Chondrocyte (in vitro differentiated cells): ENCODE measurements at regions not wholly inside any gene's neighbourhood (a gene's known extent, or its start where the extent isn't known, plus 50 kb on each side); places are given as distances from the start of the nearest gene placed in this dataset.
A peak's percentile ranks its signal among the peaks of the same experiment; 100 is the strongest.
"Not testable (repeated sequence)": the region's sequence is repeated elsewhere in the genome, so short reads cannot be mapped to it uniquely, and the experiment has no call there.

Source experiments
- DNase-seq: peaks from one replicate; pipeline ENCODE4 v3.0.0; 2021; ENCODE audit warnings: mixed read lengths, low spot score
- H3K27ac Mint-ChIP-seq: one replicate; pipeline ENCODE4 v1.8.0; 2021; ENCODE audit warnings: mild to moderate bottlenecking, moderate library complexity, mixed read lengths; ENCODE audit not compliant: unreplicated experiment
- H3K27me3 Mint-ChIP-seq: 2 replicates; pipeline ENCODE4 v1.8.0; 2021; ENCODE audit warnings: low read depth, mixed read lengths
- H3K36me3 Mint-ChIP-seq: 2 replicates; pipeline ENCODE4 v1.8.0; 2021; ENCODE audit warnings: low read depth, mixed read lengths
- H3K4me1 Mint-ChIP-seq: 2 replicates; pipeline ENCODE4 v1.8.0; 2021; ENCODE audit warnings: low read depth, mild to moderate bottlenecking, mixed read lengths
- H3K4me3 Mint-ChIP-seq: one replicate; pipeline ENCODE4 v1.8.0; 2021; ENCODE audit warnings: mild to moderate bottlenecking, moderate library complexity, mixed read lengths; ENCODE audit not compliant: unreplicated experiment
- H3K9me3 Mint-ChIP-seq: 2 replicates; pipeline ENCODE4 v1.8.0; 2021; ENCODE audit warnings: low read depth, mixed read lengths
- CTCF ChIP-seq: fragments of 200-600 bp; sonication (generic); IDR thresholded peaks from 2 replicates; pipeline ENCODE4 v1.5.0; 2021; ENCODE audit warnings: antibody characterized with exemption, mild to moderate bottlenecking, moderate library complexity

GRCh38 chr6:139701695-139702094 is 327.2 kb upstream of the CITED2 start:
- H3K27ac Mint-ChIP-seq = no peak overlapping the region
- H3K36me3 Mint-ChIP-seq = no peaks in the 10 kb centered on the region
- no peak overlapping the region for H3K4me3 Mint-ChIP-seq
- no peaks in the 10 kb centered on the region for H3K27me3 Mint-ChIP-seq
- DNase-seq = no peak
- no peak for TF ChIP-seq CTCF
- peaks cover 2% of the 10 kb centered on the region for H3K9me3 Mint-ChIP-seq
- H3K4me1 Mint-ChIP-seq = peaks cover 9% of the 10 kb centered on the region

- H3K4me1 Mint-ChIP-seq = peaks cover 9% of the 10 kb centered on the region
- peaks cover 2% of the 10 kb centered on the region for H3K9me3 Mint-ChIP-seq
- H3K27ac Mint-ChIP-seq = no peak overlapping the region
- no peak for TF ChIP-seq CTCF
- H3K36me3 Mint-ChIP-seq = no peaks in the 10 kb centered on the region
- DNase-seq = no peak
- H3K27me3 Mint-ChIP-seq = no peaks in the 10 kb centered on the region
- H3K4me3 Mint-ChIP-seq = no peak overlapping the region
Observed at GRCh38 chr6:139701003-139701402, 326.6 kb upstream of the CITED2 start.

- H3K4me3 Mint-ChIP-seq = no peak overlapping the region
- no peak for TF ChIP-seq CTCF
- H3K27me3 Mint-ChIP-seq = no peaks in the 10 kb centered on the region
- H3K4me1 Mint-ChIP-seq = peaks cover 20% of the 10 kb centered on the region
- DNase-seq = no peak
- no peak overlapping the region for H3K27ac Mint-ChIP-seq
- H3K9me3 Mint-ChIP-seq = peaks cover 2% of the 10 kb centered on the region
- H3K36me3 Mint-ChIP-seq = no peaks in the 10 kb centered on the region
Observed at GRCh38 chr6:139699911-139700310, 325.5 kb upstream of the CITED2 start.

GRCh38 chr6:139699335-139699734 is 324.9 kb upstream of the CITED2 start:
- Mint-ChIP-seq H3K36me3 (no peaks in the 10 kb centered on the region), H3K27me3 (no peaks in the 10 kb centered on the region), H3K4me1 (peaks cover 24% of the 10 kb centered on the region), H3K9me3 (no peaks in the 10 kb centered on the region), H3K27ac (no peak overlapping the region), H3K4me3 (no peak overlapping the region)
- no peak for DNase-seq
- no peak for TF ChIP-seq CTCF

GRCh38 chr6:139698526-139699176 is 324.2 kb upstream of the CITED2 start:
- H3K4me1 Mint-ChIP-seq = peaks cover 31% of the 10 kb centered on the region
- no peak overlapping the region for H3K27ac Mint-ChIP-seq
- TF ChIP-seq CTCF = no peak
- no peaks in the 10 kb centered on the region for H3K36me3 Mint-ChIP-seq
- H3K27me3 Mint-ChIP-seq = no peaks in the 10 kb centered on the region
- DNase-seq = no peak
- no peaks in the 10 kb centered on the region for H3K9me3 Mint-ChIP-seq
- H3K4me3 Mint-ChIP-seq = no peak overlapping the region

- H3K27me3 Mint-ChIP-seq, H3K36me3 Mint-ChIP-seq, H3K4me3 Mint-ChIP-seq, H3K9me3 Mint-ChIP-seq, H3K27ac Mint-ChIP-seq: not testable (repeated sequence)
- peaks cover 34% of the 10 kb centered on the region for H3K4me1 Mint-ChIP-seq
- peak; percentile 86 for DNase-seq
Observed at GRCh38 chr6:139697856-139698255, 323.4 kb upstream of the CITED2 start.

- not testable (repeated sequence) for H3K4me3 Mint-ChIP-seq, H3K9me3 Mint-ChIP-seq, H3K27me3 Mint-ChIP-seq, H3K36me3 Mint-ChIP-seq, H3K27ac Mint-ChIP-seq, DNase-seq
- H3K4me1 Mint-ChIP-seq = peaks cover 34% of the 10 kb centered on the region
Observed at GRCh38 chr6:139696991-139697390, 322.5 kb upstream of the CITED2 start.
